Endometrial microvascular endothelial cells (primary cell): ENCODE measurements at regions not wholly inside any gene's neighbourhood (a gene's known extent, or its start where the extent isn't known, plus 50 kb on each side); places are given as distances from the start of the nearest gene placed in this dataset.
"Not testable (repeated sequence)": the region's sequence is repeated elsewhere in the genome, so short reads cannot be mapped to it uniquely, and the experiment has no call there.

ENCODE experiments used
- in situ Hi-C: cut with HindIII; loops from 2 replicates; pipeline ENCODE4 v1.10.0; 2017; ENCODE audit warnings: low sequenced_read_pairs, low pct_unique_long_range_greater_than_20kb; ENCODE audit errors: inconsistent ontology term

DNA sequence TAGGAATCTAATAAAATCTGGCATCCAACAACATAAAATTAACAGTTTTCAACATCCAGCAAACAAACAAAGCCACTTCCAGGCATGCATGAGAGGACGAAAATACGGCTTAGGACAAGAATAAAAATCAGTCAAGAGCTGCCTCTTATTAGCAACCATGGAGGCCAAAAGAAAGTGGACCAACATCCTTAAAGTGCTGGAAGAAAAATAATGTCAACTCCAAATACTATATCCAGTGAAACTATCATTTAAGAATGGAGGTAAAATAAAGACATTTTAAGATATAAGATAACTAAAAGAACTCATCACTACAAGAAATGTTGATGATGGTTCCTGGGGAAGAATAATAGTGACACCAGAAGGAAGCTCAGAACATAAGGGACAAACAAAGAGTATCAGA, 224.0 kb upstream of the IRX4 start:
- in situ Hi-C loops: no loop called here

DNA sequence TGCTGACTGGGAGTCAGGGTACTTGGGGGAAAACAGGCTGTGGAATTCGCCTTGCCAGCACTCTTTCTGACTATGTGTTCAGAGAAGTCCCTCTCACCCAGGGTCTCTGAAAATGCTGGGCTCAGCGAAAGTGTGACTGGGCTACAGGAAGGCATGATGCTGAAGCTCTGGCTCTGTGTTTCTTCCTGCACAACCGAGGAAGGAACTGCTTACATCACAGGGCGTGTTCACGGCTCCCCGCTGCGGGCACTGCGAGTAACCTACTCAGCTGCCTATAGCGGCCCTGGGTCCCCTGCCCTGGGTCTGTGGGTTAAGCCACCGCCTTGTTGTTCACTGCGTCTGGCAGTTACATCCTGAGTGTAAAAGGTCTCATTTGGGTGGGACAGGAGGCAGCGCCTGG, 222.4 kb upstream of the IRX4 start:
- in situ Hi-C loops: no loop called here

DNA sequence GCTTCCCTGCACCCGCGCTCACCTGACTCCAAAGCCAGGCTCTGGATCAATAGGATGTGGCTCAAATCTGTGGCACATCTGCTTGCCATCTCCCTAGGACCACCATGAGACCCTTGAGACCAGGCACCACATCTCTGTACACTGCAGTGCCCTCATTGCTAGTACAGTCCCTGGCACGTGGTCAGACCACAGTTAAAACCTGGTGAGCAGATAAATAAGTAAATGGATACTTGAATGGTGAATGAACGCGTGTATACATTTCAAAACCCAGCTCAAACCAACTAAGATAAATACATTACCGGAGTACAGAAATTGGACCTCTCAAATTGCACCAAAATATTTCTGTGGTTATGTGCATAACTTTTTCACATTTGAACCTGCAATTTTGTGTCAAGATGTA, 221.2 kb upstream of the IRX4 start:
- in situ Hi-C loops: no loop called here

DNA sequence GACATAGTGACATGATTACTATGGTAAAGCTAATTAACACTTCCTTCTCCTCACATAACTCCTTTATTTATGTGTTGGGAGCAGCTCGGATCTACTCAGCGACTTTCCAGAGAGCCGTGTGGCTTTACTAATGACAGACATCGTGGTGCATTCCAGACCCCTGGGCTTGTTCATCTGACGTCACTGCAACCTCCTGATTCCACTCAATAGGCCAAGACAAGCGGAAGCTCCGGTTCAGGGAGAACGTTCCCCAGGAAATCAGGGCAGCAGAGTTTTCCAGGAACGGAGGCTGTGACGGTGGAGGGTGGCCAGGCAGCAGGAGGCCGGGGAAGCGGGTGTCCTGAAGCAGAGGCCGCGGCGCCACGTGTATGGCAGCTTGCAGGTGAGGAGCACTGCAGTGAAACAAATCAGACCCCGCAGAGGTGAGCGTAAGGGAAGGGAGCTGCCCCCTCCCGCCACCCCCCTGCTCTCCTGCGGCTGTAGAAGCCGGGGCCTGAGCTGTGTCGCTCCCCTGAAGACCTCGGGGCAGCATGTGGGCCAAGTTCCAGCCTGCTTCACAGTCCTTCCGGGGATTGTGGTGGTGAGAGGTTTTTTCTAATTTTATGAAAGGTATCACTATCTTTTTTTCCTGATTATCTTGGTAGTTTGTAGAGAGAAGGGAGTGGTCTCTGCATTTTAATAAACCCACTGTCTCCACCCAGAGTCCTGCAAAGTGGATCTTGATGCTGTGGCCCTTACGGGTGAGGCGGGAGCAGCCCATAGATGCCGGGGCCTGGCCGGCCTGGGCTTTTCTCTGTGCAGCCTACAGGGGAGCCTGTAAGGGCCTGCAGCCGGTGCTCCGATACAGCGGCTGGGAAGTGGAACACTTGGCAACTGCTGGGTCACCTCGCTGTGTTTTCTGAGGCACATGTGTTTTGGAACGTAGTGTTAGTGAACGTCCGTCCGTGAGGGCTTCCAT, 220.4 kb upstream of the IRX4 start:
- in situ Hi-C loops: no loop called here

DNA sequence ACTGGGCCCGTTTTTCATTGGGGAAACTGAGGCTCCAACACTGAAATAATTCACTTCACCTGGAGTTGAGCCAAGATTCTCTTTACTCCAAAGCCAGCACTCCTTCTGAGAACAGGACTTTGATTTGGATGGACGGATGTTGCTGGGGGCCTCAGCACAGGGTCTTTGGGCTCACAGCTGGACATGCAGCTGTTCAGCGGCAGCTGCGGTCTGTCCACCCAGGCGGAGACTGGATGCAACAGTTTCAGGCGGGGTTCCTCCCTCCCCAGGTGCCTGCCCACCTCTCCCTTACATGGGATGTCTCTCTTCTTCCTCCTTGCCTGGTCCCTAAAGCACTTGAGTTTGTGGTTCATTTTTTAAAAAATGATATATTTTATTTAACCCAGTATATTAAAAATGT, 219.0 kb upstream of the IRX4 start:
- in situ Hi-C loops: no loop called here

DNA sequence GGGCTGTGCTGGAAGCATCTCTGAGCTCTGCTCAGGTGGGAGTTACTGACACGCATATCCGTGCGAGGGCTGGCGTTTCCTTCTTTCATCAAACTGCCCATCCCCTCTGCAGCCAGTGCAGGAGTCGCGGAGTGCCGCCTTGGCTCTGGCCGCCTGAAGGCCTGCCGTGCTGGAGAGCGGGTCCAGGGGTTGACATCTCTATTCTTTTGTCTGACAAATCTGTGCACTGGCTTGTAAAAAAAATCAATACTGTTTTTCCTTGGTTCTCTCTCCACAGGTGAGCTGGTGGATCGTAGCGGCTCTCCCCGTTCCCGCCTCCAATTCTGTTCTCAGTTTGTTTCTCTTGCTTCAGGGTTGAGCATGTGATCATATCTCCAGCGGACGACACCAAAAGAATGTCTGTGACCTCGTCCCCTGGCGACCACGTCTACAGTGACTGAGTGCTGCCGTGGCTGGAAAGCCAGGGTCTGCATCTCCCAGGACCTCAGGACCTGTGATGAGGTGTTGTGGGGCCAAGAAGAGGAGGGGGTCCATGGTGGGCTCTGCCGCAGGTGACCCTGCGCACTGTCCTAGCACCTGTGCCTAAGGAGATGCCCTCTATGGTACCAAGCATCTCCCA, 214.3 kb upstream of the IRX4 start:
- in situ Hi-C loops: no loop called here

DNA sequence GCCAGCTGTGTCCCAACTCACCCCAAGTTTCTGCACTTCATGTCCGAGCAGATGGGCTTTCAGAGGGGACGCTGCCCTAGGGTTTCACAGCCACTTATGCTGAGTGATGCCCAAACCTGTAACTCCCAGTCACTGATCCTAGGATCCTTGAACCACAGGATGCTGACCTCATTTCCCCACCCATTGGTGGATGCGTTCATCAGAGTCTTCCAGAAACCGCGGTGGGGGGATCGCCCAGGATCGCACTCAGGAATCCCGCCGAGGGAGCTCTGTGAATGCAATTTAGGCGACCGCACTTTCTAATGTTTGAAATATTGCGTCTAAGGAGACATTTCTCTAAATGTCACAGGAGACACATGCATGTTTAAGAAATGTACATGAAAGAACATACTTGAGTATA, 212.3 kb upstream of the IRX4 start:
- in situ Hi-C loops: no loop called here

DNA sequence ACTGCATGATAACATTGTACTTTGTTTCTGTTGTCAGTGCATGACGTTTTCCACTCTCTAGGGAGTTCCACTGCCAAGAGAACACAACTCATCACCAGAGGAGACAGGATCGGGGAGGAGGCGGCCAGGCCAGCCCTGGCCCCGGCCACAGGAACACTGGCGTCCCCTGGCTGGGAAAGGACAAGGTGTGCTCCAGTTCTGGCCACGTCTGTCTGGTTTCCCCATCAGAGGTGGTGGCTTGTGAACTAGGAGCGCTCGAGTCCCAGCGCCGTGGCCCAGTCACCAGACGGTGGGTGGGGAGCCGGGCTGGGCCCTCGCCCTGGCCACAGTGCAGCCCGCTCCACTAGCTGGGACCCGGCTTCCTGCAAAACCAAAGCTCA, 211.9 kb upstream of the IRX4 start:
- in situ Hi-C loops: no loop called here

DNA sequence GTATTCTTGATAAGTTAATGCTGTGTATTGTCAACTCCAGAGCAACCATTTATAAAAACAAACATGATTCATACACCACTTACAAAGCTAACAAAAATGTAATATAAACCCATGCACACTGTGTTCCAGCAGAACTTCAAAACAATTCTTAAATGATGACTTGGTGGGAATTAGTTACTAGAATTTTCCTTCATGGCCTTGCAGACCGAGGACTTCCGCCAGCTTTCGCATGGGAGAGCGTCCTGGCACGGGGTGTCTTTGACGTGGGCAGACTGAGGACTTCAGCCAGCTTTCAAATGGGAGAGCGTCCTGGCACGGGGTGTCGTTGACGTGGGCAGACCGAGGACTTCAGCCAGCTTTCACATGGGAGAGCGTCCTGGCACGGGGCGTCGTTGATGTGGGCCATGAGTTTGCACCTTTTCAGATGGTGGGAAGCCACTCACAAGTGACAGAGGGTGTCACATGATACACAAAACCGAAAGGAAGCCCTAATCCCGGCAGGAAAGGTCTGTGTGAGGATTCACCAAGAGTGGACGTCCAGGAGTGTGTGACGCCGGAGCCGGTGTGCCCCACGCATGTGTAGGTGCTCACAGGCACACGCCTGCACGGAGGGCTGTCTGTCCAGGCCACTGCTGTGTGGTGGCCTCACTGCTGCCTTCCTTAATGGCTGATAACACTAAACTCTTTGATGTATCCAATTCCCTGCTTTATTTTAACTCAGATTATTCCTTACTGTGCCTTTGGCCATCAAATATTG, 211.3 kb upstream of the IRX4 start:
- in situ Hi-C loops: no loop called here

DNA sequence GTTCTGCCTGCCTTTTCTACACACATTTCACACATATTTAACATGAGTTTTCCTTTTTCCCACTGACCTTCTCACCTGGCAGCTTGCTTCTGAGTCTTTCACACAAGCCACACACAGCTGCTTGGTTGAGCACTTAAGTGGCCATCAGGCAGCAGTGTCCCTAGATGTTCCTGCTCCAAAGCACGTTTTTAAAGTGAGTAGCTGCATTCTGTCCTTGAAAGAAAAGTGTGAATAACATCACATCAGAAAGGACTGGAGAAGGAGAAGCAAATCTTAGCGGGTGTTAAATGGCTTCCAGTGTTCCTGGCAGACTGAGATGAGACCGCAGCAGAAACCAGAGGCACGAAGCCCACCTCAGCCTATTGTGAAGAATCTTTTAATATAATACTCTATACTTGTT, 209.2 kb upstream of the IRX4 start:
- in situ Hi-C loops: no loop called here

DNA sequence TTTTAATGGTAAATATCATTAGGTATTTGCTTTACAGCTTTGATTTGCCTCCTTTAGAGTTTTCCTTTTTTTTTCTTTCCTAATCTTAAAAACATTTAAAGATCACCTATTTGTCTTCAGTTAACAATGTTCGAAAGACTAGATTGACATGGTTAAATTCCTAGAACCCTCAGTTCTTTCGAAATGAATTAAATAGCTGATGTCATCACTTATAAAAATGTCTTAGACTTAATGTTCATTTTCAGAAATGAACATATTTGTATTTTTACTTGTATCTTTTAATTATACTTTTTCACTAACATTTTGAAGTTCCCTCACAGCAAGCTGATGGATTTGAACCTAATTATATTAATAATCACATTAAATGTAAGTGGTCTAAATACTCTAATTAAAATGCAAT, 205.3 kb upstream of the IRX4 start:
- in situ Hi-C loops: no loop called here

DNA sequence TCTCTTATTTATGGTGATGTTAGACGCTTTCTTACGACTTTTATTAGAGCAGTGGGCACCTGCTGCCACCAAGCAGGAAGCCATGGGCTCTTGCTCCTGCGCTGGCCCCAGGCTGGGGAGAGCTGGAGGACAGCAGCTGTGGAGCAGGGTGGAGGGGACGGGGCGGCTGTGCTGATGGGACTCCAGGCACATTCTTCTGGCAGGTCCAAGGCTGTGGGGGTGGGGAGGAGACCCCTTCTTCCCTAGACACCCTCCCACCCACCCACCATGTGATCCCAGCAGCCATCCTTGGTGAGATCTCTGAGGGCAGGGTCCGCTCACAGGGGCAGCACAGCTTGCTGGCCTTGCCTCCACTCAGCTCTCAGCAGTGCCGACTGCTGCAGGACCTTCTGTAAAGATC, 192.6 kb upstream of the IRX4 start:
- in situ Hi-C loops: no loop called here

DNA sequence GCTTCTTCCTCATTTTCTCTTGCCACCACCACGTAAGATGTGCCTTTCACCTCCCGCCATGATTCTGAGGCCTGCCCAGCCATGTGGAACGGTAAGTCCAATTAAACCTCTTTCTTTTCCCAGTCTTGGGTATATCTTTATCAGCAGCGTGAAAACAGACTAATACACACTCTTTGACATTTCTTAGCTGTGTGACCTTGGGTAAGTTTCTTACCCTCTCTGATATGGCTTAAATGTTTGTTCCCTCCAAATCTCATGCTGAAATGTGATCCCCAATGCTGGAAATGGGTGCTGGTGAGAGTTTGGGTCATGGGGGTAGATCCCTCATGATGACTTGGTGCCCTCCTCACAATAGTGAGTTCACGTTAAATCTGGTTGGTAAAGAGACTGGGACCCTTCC, 188.8 kb upstream of the IRX4 start:
- in situ Hi-C loops: no loop called here

DNA sequence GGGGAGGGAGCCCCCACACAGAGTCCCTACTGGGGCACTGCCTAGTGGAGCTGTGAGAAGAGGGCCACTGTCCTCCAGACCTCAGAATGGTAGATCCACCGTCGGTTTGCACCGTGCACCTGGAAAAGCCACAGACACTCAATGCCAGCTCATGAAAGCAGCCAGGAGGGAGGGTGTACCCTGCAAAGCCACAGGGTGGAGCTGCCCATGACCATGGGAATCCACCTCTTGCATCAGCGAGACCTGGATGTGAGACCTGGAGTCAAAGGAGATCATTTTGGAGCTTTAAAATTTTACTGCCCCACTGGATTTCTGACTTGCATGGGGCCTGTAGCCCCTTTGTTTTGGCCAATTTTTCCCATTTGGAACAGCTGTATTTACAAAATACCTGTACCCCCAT, 188.1 kb upstream of the IRX4 start:
- in situ Hi-C loops: not testable (repeated sequence)

DNA sequence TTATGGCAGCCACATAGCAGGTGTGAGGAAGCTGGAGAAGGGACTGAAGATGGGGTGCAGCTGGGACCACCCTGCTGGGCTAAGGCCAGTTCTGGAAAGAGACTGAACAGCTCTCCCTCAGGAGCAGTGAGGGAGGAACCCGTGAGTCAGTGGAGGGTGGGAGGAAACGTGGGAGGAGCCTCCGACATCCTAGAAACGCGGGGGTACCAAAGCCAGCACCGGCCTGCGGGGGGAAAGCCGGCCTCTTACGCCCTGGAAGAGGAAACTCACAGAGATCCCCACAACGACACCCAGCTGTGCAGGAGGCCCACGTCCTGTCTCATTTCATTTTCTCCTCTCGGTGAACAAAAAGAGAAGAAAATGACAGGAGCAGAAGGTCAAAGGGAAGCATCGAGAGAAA, 185.8 kb upstream of the IRX4 start:
- in situ Hi-C loops: no loop called here

DNA sequence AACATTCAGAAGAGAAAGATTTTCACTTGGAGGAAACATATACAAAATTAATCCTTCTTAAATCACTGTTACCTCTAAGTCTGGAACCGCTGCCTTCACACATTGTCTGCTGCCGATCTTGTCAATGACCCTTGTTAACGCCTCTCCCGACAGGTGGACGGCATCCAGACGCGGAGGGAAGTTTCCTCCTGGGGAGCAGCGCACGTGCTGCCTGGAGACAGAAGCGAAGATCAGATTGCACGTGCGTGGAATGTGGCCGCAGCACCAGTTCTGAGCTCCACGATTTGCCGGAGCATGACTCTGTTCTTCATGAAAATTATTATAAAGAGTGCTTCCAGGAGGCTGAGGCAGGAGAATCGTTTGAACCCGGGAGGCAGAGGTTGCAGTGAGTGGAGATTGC, 183.6 kb upstream of the IRX4 start:
- in situ Hi-C loops: no loop called here

DNA sequence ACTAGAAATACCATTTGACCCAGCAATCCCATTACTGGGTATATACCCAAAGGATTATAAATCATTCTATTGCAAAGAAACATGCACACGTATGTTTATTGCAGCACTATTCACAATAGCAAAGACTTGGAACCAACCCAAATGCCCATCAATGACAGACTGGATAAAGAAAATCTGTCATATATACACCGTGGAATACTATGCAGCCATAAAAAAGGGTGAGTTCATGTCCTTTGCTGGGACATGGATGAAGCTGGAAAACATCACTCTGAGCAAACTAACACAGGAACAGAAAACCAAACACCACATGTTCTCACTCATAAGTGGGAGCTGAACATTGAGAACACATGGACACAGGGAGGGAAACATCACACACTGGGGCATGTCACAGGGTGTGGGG, 180.7 kb upstream of the IRX4 start:
- in situ Hi-C loops: not testable (repeated sequence)

DNA sequence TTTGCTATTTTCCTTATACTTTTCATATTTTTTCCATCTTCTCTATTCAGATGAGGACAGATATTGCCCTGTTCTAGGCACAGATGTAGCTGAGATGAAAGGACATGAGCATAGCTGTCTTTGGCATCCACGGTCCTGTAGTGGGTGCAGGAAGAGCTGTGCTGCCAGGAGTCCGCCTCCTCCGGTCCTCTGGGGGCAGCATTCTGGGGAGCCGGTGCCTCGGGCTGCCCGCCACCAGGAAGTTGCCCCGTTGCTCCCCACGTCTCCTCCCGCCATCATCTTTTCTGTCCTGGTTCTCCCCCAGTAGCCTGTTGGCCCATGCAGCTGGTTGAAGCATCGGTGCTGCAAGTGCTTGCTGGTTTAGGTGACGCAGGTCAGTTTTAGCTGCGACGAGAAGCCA, 170.0 kb upstream of the IRX4 start:
- in situ Hi-C loops: no loop called here

DNA sequence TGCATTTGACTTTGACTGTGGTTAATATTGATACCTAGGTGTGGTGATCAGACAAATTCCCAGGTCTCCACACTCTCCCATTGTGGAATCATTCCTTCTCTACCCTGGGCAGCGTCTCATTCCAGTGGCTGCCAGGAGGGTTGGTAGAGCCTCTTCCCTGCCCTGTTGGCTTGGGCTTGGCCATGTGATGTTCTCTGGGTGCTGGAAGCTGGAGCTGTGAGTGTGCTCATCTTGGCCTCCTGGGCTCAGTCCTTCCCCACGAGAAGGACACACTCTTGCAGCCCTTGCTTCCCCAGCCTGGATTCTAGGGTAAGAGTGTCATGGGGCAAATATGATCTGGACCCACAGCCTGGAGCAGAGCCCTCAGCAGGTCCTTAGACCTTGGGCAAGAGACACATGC, 167.2 kb upstream of the IRX4 start:
- in situ Hi-C loops: no loop called here

DNA sequence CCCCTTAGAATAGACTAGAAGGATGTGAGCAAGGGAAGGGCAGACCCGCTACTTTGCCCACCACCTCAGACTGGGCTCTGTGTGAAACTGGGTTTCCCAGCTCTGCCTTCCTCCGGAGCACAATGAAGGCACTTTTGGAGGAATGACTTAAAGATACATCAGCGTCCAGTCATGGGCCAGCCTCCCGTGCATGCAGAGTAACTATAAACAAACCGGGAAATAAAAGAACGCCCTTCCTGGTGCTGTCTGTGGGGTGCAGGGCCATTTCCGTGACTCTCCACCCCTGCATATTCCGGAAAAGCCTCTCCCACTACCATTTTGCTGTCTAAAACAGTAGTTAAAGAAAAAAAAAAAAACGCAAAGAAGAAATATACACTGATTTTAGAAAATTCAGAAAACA, 165.9 kb upstream of the IRX4 start:
- in situ Hi-C loops: no loop called here
